ENCODE measurements at regions not wholly inside any gene's neighbourhood (a gene's known extent, or its start where the extent isn't known, plus 50 kb on each side); places are given as distances from the start of the nearest gene placed in this dataset.

- TF ChIP-seq CBX3 (IDR thresholded peaks at IDR 0.05; ENCODE audit: borderline replicate concordance, low read depth) (no peak), CREB1 (IDR thresholded peaks at IDR 0.05; ENCODE audit: low read depth) (no peak), CTCF (IDR thresholded peaks at IDR 0.05 in 2 of 3, conservative IDR thresholded peaks at IDR 0.05 in 1 of 3; ENCODE audit: control insufficient read depth in 2 of 3, extremely low read depth in 1 of 3, insufficient read depth in 1 of 3, low read depth in 3 of 3, low read length in 3 of 3) (no peak)
Observed at GRCh38 chr2:234869164-234869563, 82.7 kb upstream of the SH3BP4 start.
